ENCODE measurements at regions not wholly inside any gene's neighbourhood (a gene's known extent, or its start where the extent isn't known, plus 50 kb on each side); places are given as distances from the start of the nearest gene placed in this dataset.

DNA sequence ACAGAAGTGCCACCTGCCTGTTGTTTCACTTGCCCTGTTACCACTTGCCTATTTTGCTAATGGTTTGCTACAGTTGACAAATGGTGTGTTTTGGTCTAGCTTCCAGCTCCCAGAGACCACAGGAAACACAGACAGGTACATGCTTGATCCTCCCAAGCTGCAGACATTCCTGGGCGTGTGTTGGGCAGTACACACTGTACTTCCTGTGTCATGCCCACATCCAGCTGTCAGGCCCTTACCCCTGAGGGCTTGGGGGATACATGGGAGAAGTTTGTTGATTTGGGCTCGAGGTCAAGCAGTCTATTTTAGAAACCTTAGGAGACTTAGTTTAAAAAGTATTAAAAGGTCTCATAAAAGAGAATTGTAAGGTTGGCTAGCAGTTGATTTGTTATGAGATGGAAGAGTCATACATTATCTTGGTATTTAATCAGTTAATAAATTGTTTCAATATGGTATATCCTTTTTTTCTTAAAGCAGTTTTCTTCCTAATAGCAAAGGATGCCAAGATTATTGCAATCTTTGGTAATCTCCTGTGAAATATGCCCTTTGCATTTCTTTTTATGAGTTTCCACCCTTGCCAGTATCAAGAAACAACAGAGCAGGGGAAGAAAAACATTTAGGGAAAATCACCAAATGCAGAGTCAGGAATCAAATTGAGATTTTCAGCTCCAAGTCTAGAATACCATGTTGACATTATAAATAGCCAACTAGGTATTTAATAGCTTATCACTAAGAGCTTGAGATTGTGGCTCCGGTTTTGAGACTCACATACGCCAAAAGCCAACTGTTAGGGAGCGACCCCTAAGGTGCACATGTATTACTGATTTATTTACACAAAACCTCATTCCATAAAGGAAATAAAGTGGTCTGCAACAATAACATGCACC lies 52.3 kb upstream of the CD180 start:
- TF ChIP-seq, protein P1, sequence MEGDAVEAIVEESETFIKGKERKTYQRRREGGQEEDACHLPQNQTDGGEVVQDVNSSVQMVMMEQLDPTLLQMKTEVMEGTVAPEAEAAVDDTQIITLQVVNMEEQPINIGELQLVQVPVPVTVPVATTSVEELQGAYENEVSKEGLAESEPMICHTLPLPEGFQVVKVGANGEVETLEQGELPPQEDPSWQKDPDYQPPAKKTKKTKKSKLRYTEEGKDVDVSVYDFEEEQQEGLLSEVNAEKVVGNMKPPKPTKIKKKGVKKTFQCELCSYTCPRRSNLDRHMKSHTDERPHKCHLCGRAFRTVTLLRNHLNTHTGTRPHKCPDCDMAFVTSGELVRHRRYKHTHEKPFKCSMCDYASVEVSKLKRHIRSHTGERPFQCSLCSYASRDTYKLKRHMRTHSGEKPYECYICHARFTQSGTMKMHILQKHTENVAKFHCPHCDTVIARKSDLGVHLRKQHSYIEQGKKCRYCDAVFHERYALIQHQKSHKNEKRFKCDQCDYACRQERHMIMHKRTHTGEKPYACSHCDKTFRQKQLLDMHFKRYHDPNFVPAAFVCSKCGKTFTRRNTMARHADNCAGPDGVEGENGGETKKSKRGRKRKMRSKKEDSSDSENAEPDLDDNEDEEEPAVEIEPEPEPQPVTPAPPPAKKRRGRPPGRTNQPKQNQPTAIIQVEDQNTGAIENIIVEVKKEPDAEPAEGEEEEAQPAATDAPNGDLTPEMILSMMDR (IDR thresholded peaks at IDR 0.05), result no peak
- TF ChIP-seq, protein P2, sequence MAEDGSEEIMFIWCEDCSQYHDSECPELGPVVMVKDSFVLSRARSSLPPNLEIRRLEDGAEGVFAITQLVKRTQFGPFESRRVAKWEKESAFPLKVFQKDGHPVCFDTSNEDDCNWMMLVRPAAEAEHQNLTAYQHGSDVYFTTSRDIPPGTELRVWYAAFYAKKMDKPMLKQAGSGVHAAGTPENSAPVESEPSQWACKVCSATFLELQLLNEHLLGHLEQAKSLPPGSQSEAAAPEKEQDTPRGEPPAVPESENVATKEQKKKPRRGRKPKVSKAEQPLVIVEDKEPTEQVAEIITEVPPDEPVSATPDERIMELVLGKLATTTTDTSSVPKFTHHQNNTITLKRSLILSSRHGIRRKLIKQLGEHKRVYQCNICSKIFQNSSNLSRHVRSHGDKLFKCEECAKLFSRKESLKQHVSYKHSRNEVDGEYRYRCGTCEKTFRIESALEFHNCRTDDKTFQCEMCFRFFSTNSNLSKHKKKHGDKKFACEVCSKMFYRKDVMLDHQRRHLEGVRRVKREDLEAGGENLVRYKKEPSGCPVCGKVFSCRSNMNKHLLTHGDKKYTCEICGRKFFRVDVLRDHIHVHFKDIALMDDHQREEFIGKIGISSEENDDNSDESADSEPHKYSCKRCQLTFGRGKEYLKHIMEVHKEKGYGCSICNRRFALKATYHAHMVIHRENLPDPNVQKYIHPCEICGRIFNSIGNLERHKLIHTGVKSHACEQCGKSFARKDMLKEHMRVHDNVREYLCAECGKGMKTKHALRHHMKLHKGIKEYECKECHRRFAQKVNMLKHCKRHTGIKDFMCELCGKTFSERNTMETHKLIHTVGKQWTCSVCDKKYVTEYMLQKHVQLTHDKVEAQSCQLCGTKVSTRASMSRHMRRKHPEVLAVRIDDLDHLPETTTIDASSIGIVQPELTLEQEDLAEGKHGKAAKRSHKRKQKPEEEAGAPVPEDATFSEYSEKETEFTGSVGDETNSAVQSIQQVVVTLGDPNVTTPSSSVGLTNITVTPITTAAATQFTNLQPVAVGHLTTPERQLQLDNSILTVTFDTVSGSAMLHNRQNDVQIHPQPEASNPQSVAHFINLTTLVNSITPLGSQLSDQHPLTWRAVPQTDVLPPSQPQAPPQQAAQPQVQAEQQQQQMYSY (CRISPR knock-in tag; IDR thresholded peaks at IDR 0.05), result no peak
- TF ChIP-seq ZNF263 (CRISPR knock-in tag; IDR thresholded peaks at IDR 0.05; ENCODE audit: low read depth) (no peak), NR3C1 (CRISPR knock-in tag; conservative IDR thresholded peaks at IDR 0.05; ENCODE audit: low read depth) (no peak)
- TF ChIP-seq, protein P3, sequence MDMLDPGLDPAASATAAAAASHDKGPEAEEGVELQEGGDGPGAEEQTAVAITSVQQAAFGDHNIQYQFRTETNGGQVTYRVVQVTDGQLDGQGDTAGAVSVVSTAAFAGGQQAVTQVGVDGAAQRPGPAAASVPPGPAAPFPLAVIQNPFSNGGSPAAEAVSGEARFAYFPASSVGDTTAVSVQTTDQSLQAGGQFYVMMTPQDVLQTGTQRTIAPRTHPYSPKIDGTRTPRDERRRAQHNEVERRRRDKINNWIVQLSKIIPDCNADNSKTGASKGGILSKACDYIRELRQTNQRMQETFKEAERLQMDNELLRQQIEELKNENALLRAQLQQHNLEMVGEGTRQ (CRISPR knock-in tag; IDR thresholded peaks at IDR 0.05), result no peak

Data from WTC11 (cell line).